Activated B cell treated with CpG ODN at 0.5 μM for 24 hours (primary cell): ENCODE measurements at regions not wholly inside any gene's neighbourhood (a gene's known extent, or its start where the extent isn't known, plus 50 kb on each side); places are given as distances from the start of the nearest gene placed in this dataset.

ENCODE experiments used
- ATAC-seq: fragments of 200-7000 bp; cut with Tn5 transposase; one replicate; pipeline ENCODE4 v1.10.0; 2021; ENCODE audit warnings: low read depth, mild to moderate bottlenecking, moderate library complexity
- CTCF ChIA-PET: fragments of 350-600 bp; sonication (Branson Sonifier 250); formaldehyde crosslinking; loops from one replicate; lab custom pipeline; 2021; ENCODE audit warnings: antibody characterized with exemption; lab: Charles Lee
- POLR2A ChIA-PET: fragments of 350-600 bp; sonication (Branson Sonifier 250); formaldehyde crosslinking; loops from one replicate; lab custom pipeline; 2021; ENCODE audit warnings: antibody characterized with exemption; lab: Charles Lee
- DNase-seq: peaks from one replicate; pipeline ENCODE4 v3.0.0; 2022
- H3K27ac Mint-ChIP-seq: one replicate; pipeline ENCODE4 v1.8.0; 2020; ENCODE audit warnings: mixed read lengths
- H3K27me3 Mint-ChIP-seq: one replicate; pipeline ENCODE4 v1.8.0; 2021; ENCODE audit warnings: mixed read lengths
- H3K36me3 Mint-ChIP-seq: one replicate; pipeline ENCODE4 v1.8.0; 2021; ENCODE audit warnings: low read depth, mixed read lengths
- H3K4me1 Mint-ChIP-seq: one replicate; pipeline ENCODE4 v1.8.0; 2021; ENCODE audit warnings: mixed read lengths
- H3K4me3 Mint-ChIP-seq: one replicate; pipeline ENCODE4 v1.8.0; 2020; ENCODE audit warnings: mild to moderate bottlenecking, mixed read lengths
- H3K9me3 Mint-ChIP-seq: one replicate; pipeline ENCODE4 v1.8.0; 2020; ENCODE audit warnings: mixed read lengths
- intact Hi-C: fragments of 100-400 bp; cut with micrococcal nuclease; formaldehyde crosslinking; loops from one replicate; pipeline ENCODE4 v1.15.1; 2024
- TF ChIP-seq, protein P1 (sequence below): fragments of 200-600 bp; IDR thresholded peaks from one replicate; pipeline ENCODE4 v1.8.0; 2022; ENCODE audit warnings: antibody characterized with exemption, mild to moderate bottlenecking

DNA sequence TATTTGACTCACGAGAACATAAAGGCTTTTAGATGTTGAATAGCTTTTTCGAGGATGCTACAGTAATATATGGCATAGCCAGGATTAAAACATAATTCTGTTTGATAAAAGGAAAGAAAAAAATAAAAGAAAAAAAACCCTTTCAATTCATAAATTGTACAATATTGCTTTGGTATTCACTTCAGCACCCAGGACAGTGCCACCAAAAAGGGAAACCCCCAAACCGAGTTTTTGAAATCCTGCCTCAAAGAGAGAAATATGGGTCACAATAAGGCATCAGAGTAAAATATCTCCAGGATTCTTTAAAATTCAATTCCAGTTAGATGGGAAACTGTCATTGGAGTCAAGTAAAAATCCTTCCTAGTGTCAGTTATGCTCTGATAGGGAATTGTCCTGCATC, 551.2 kb upstream of the SEL1L start:
- TF ChIP-seq, protein P1, sequence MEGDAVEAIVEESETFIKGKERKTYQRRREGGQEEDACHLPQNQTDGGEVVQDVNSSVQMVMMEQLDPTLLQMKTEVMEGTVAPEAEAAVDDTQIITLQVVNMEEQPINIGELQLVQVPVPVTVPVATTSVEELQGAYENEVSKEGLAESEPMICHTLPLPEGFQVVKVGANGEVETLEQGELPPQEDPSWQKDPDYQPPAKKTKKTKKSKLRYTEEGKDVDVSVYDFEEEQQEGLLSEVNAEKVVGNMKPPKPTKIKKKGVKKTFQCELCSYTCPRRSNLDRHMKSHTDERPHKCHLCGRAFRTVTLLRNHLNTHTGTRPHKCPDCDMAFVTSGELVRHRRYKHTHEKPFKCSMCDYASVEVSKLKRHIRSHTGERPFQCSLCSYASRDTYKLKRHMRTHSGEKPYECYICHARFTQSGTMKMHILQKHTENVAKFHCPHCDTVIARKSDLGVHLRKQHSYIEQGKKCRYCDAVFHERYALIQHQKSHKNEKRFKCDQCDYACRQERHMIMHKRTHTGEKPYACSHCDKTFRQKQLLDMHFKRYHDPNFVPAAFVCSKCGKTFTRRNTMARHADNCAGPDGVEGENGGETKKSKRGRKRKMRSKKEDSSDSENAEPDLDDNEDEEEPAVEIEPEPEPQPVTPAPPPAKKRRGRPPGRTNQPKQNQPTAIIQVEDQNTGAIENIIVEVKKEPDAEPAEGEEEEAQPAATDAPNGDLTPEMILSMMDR = no peak
- no peak for DNase-seq
- Mint-ChIP-seq H3K27ac (no peak overlapping the region), H3K36me3 (no peaks in the 10 kb centered on the region), H3K27me3 (no peaks in the 10 kb centered on the region), H3K4me1 (no peaks in the 10 kb centered on the region), H3K9me3 (peaks cover 12% of the 10 kb centered on the region), H3K4me3 (no peak overlapping the region)
- CTCF ChIA-PET = no interaction called here
- intact Hi-C loops = no loop called here
- POLR2A ChIA-PET = no interaction called here
- ATAC-seq = no peak

DNA sequence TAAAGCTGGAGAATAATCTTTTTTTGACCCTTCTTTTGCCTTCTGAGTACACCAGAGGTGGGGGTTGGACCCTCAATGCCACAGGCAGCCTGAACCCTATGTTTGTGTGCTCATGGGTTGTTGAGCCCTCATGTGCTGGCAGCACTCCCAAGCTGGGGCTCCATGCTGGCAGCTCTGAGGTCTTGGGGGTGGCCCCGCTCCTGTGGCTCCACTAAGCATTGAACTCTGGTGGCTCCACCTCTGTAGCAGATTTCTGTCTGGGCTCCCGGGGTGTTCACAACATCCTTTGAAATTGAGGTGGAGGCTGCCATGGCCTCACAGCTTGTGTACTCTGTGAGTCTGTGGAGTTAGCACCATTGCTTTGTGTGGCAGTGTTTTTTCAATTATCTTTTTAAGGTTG, 557.4 kb upstream of the SEL1L start:
- no peaks in the 10 kb centered on the region for H3K27me3 Mint-ChIP-seq

DNA sequence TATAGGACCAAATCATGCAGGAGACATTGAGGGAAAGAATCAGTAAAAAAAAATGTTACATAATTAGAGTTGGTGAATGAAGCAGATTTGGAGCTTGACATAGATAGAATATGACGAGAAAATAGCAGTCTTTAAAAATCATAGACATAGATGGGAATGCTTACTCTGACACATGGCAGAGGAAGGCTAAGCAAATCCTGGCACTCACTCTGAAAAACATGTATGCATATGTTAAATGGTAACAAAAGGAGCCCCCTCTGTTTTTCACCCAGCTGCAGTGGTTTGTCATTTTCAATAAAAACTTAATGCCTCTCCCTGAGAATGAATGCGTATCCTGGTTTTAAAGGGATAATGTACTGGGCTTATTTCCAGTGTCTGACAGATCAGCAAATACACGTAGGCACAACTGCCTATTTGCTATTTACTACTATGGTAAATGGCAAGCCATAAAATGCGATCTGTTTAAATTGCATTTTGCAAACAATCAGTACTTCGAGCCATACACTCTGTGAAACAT, 561.2 kb upstream of the SEL1L start:
- CTCF ChIA-PET = no interaction called here
- H3K4me3 Mint-ChIP-seq = no peak overlapping the region
- intact Hi-C loops = no loop called here
- H3K27me3 Mint-ChIP-seq = no peaks in the 10 kb centered on the region
- H3K4me1 Mint-ChIP-seq = no peaks in the 10 kb centered on the region
- no peaks in the 10 kb centered on the region for H3K9me3 Mint-ChIP-seq
- no peak overlapping the region for H3K27ac Mint-ChIP-seq
- POLR2A ChIA-PET = no interaction called here
- TF ChIP-seq, protein P1 = no peak
- ATAC-seq (no peak), DNase-seq (no peak)
- H3K36me3 Mint-ChIP-seq = no peaks in the 10 kb centered on the region

More for the DNA sequence above, 557.4 kb upstream of the SEL1L start:
- DNase-seq (no peak), ATAC-seq (no peak)
- CTCF ChIA-PET = no interaction called here
- Mint-ChIP-seq H3K36me3 (no peaks in the 10 kb centered on the region), H3K4me1 (no peaks in the 10 kb centered on the region), H3K27ac (no peak overlapping the region), H3K4me3 (no peak overlapping the region), H3K9me3 (peaks cover 6% of the 10 kb centered on the region)
- POLR2A ChIA-PET = no interaction called here
- intact Hi-C loops = no loop called here
- TF ChIP-seq, protein P1 = no peak

DNA sequence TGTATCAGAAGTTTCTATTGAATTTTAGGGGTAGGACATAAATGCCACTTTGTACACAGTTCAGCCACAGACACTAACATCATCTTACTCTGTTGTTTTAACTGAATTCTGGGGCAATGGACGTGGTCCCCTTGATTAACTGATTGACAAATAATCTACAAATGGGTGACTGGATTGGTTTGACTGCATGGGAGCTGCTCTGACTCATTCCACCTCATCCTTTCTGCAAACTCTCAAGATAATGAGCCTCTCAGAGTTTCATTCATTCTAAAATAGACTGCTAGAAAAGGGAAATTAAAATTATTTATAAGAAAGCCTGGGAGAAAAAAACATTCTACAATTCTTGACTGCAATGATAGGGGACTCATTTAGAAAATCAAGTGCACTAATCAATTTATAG, 570.4 kb upstream of the SEL1L start:
- Mint-ChIP-seq H3K27me3 (no peaks in the 10 kb centered on the region), H3K27ac (no peak overlapping the region), H3K36me3 (no peaks in the 10 kb centered on the region), H3K4me1 (no peaks in the 10 kb centered on the region), H3K4me3 (no peak overlapping the region), H3K9me3 (peaks cover 6% of the 10 kb centered on the region)
- intact Hi-C loops = no loop called here
- TF ChIP-seq, protein P1 = no peak
- ChIA-PET POLR2A (no interaction called here), CTCF (no interaction called here)
- DNase-seq (no peak), ATAC-seq (no peak)

DNA sequence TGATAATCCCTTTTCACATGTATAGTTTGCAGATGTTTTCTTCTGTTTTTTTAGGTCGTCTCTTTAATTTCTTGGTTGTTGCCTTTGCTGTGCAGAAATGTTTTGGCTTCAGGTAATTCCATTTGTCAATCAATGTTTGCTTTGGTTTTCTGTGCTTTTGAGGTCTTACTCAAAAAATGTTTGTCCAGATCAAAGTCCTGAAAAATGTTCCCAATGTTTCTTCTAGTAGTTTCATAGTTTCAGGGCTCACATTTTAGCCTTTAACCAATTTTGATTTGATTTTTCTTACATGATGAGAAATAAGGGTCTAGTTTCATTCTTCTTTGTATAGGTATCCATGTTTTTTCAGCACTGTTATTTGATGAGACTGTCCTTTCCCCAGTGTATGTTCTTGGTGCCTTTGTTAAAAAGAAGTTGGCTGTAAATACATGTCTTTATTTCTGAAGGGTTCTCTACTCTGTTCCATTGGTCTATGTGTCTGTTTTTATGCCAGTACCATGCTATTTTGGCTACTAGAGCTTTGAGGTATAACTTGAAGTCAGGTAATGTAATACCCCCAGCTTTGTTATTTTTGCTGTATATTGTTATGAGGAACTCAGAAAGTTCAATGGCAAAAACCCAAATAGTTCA, 578.7 kb upstream of the SEL1L start:
- ChIA-PET POLR2A (no interaction called here), CTCF (no interaction called here)
- Mint-ChIP-seq H3K27me3 (no peaks in the 10 kb centered on the region), H3K9me3 (peaks cover 2% of the 10 kb centered on the region), H3K36me3 (no peaks in the 10 kb centered on the region), H3K4me3 (no peak overlapping the region), H3K4me1 (no peaks in the 10 kb centered on the region), H3K27ac (no peak overlapping the region)
- TF ChIP-seq, protein P1 = no peak
- no peak for DNase-seq
- no peak for ATAC-seq
- intact Hi-C loops = no loop called here
